Liver (tissue), 8 donors: ENCODE measurements at regions not wholly inside any gene's neighbourhood (a gene's known extent, or its start where the extent isn't known, plus 50 kb on each side); places are given as distances from the start of the nearest gene placed in this dataset.

Experiments used
- DNase-seq: peaks from one replicate; pipeline ENCODE4 v3.0.0-alpha.2; 2017; ENCODE audit warnings: low spot score
- H3K27ac ChIP-seq, 2 donors: one replicate each; pipeline ENCODE4 v1.7.0; 2013; ENCODE audit warnings: inconsistent platforms in 2 of 2, low read length in 2 of 2, control low read depth in 1 of 2, low read depth in 1 of 2, mild to moderate bottlenecking in 1 of 2
- H3K27me3 ChIP-seq, 4 donors: one replicate each; pipeline versions ENCODE4 v1.6.1 to v1.7.0; 2013; ENCODE audit warnings: low read length in 3 of 4, inconsistent platforms in 1 of 4, mild to moderate bottlenecking in 1 of 4, moderate library complexity in 1 of 4; ENCODE audit not compliant: control insufficient read depth in 4 of 4, insufficient read depth in 4 of 4
- H3K36me3 ChIP-seq, 4 donors: one replicate each; pipeline versions ENCODE4 v1.6.1 to v1.7.0; 2013; ENCODE audit warnings: low read length in 3 of 4, mild to moderate bottlenecking in 3 of 4, low read depth in 1 of 4, moderate library complexity in 1 of 4; ENCODE audit not compliant: control insufficient read depth in 4 of 4, insufficient read depth in 3 of 4
- H3K4me1 ChIP-seq, 4 donors: one replicate each; pipeline versions ENCODE4 v1.6.1 to v1.7.0; 2013; ENCODE audit warnings: low read length in 3 of 4, mild to moderate bottlenecking in 3 of 4, moderate library complexity in 1 of 4; ENCODE audit not compliant: control insufficient read depth in 4 of 4, insufficient read depth in 4 of 4
- H3K4me3 ChIP-seq, 3 donors: one replicate each; pipeline versions ENCODE4 v1.6.1 to v1.7.0; 2013; ENCODE audit warnings: low read length in 3 of 3, control low read depth in 1 of 3, low read depth in 1 of 3, mild to moderate bottlenecking in 1 of 3
- H3K9ac ChIP-seq, 2 donors: one replicate each; pipeline ENCODE4 v1.7.0; 2013; ENCODE audit warnings: low read length in 2 of 2, mild to moderate bottlenecking in 2 of 2, moderate library complexity in 2 of 2, control low read depth in 1 of 2, low read depth in 1 of 2
- H3K9me3 ChIP-seq, 4 donors: one replicate each; pipeline versions ENCODE4 v1.6.1 to v1.7.0; 2013; ENCODE audit warnings: low read length in 3 of 4; ENCODE audit not compliant: control insufficient read depth in 4 of 4
- CTCF ChIP-seq: fragments of 150-350 bp; IDR thresholded peaks from 2 replicates; pipeline ENCODE4 v1.5.1; 2017; ENCODE audit warnings: improper control_type of control experiment, low read depth, low read length; ENCODE audit not compliant: missing input control
- EGR1 ChIP-seq, 2 donors: IDR thresholded peaks; 2 replicates each; pipeline ENCODE4 v1.6.1; 2016 to 2018; ENCODE audit warnings: antibody characterized with exemption in 2 of 2, low read depth in 2 of 2
- FOXA1 ChIP-seq: IDR thresholded peaks from 2 replicates; pipeline ENCODE4 v1.6.1; 2016; ENCODE audit warnings: antibody characterized with exemption
- FOXA2 ChIP-seq: IDR thresholded peaks from 2 replicates; pipeline ENCODE4 v1.6.1; 2016; ENCODE audit warnings: antibody characterized with exemption
- GABPA ChIP-seq, 2 donors: IDR thresholded peaks in 1 of 2; conservative IDR thresholded peaks in 1 of 2; 2 replicates each; pipeline ENCODE4 v1.6.1; 2016; ENCODE audit warnings: antibody characterized with exemption in 2 of 2, mild to moderate bottlenecking in 1 of 2, moderate library complexity in 1 of 2
- HNF4A ChIP-seq, 2 donors: conservative IDR thresholded peaks; 2 replicates each; pipeline ENCODE4 v1.6.1; 2016; ENCODE audit warnings: antibody characterized with exemption in 2 of 2, mild to moderate bottlenecking in 2 of 2
- HNF4G ChIP-seq: IDR thresholded peaks from 2 replicates; pipeline ENCODE4 v1.6.1; 2016; ENCODE audit warnings: antibody characterized with exemption
- JUND ChIP-seq, 2 donors: IDR thresholded peaks; 2 replicates each; pipeline ENCODE4 v1.6.1; 2016; ENCODE audit warnings: antibody characterized with exemption in 2 of 2
- MAX ChIP-seq: IDR thresholded peaks from 2 replicates; pipeline ENCODE4 v1.6.1; 2016; ENCODE audit warnings: antibody characterized with exemption
- NR2F2 ChIP-seq: IDR thresholded peaks from 2 replicates; pipeline ENCODE4 v1.6.1; 2016; ENCODE audit warnings: antibody characterized with exemption
- RAD21 ChIP-seq, 2 donors: IDR thresholded peaks; 2 replicates each; pipeline ENCODE4 v1.6.1; 2016; ENCODE audit warnings: antibody characterized with exemption in 2 of 2, mild to moderate bottlenecking in 2 of 2
- REST ChIP-seq: IDR thresholded peaks from 2 replicates; pipeline ENCODE4 v1.6.1; 2016; ENCODE audit warnings: antibody characterized with exemption, mild to moderate bottlenecking
- RXRA ChIP-seq, 2 donors: IDR thresholded peaks; 2 replicates each; pipeline ENCODE4 v1.6.1; 2017 to 2018; ENCODE audit warnings: antibody characterized with exemption in 2 of 2, mild to moderate bottlenecking in 1 of 2
- YY1 ChIP-seq: IDR thresholded peaks from 2 replicates; pipeline ENCODE4 v1.6.1; 2016; ENCODE audit warnings: antibody characterized with exemption, mild to moderate bottlenecking
- ZBTB33 ChIP-seq: IDR thresholded peaks from 2 replicates; pipeline ENCODE4 v1.6.1; 2016; ENCODE audit warnings: antibody characterized with exemption
- WGBS: extraction: QIAGEN DNeasy Blood & Tissue Kit; methylation state at CpG from one replicate; pipeline ENCODE4 v1.1.7; 2013; 5-methylcytosine and 5-hydroxymethylcytosine counted together
- donor health status: healthy.
- donor health status: healthy.
- donor health status: healthy.
- donor health status: healthy.
- donor health status: healthy.

DNA sequence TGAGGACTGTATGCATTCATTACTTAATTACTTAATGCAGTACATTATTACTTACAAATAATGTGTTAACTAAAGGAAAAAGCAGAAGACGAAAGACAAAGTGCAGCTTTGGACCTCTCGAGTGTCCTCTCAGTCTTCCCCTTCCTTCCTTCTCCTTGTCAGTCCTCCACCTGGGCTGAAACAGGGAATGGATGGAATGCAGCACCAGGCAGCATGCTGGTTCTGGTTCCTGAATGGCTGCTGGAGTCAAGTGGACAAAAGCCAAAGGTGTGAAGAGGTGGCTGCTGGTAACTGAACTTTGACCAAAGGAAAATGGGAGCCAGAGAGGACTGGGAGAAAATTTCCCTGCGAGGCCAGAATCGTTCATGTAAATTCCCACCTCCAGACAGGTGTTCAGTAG, 179.5 kb downstream of the GPAM start (continued):
- TF ChIP-seq FOXA1 (no peak), FOXA2 (no peak), GABPA (IDR thresholded peaks at IDR 0.05 in 1 of 2, conservative IDR thresholded peaks at IDR 0.05 in 1 of 2) (no peak), JUND (IDR thresholded peaks at IDR 0.05) (no peak), YY1 (no peak), RXRA (IDR thresholded peaks at IDR 0.05) (no peak), ZBTB33 (no peak), HNF4G (no peak)

DNA sequence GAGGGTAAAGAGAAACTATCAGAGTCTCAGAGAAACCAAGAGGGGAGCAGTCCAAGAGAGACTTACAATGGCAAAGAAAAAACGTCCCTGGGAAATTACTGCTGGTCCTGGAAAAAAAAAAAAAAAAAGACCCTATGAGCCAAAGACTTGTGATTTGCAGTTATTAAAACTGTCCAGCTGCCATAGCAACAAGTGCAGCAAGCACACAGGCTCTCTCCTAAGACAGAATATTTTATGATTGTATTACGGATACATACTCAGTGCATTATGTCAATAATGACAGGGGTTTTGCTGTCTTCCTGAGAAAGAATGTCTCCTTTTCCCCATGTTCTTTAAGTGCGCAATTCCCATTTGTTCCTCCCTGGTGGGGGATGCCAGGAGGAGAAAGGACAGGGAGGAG, 178.5 kb downstream of the GPAM start:
- Histone ChIP-seq H3K4me1 (no peaks in the 10 kb centered on the region), H3K27ac (no peak overlapping the region), H3K9me3 (no peaks in the 10 kb centered on the region), H3K9ac (no peak overlapping the region), H3K4me3 (no peak overlapping the region), H3K27me3 (no peaks in the 10 kb centered on the region), H3K36me3 (no peaks in the 10 kb centered on the region)
- TF ChIP-seq REST (no peak), FOXA1 (no peak), EGR1 (IDR thresholded peaks at IDR 0.05; ENCODE audit: low read depth in 2 of 2) (no peak), GABPA (IDR thresholded peaks at IDR 0.05 in 1 of 2, conservative IDR thresholded peaks at IDR 0.05 in 1 of 2) (no peak), CTCF (no peak), RAD21 (IDR thresholded peaks at IDR 0.05) (no peak), HNF4A (conservative IDR thresholded peaks at IDR 0.05) (no peak), RXRA (IDR thresholded peaks at IDR 0.05) (no peak), MAX (no peak), NR2F2 (no peak)
- WGBS, result 86% methylated on average over 3 of the region's 3 CpGs
- DNase-seq, result no peak
